GM12872 (cell line): ENCODE measurements at regions not wholly inside any gene's neighbourhood (a gene's known extent, or its start where the extent isn't known, plus 50 kb on each side); places are given as distances from the start of the nearest gene placed in this dataset.

ENCODE experiments used
- CTCF ChIP-seq: IDR thresholded peaks from 3 replicates; pipeline ENCODE4 v1.5.1; 2011; ENCODE audit warnings: low read depth, mild to moderate bottlenecking, low read length, moderate library complexity; ENCODE audit not compliant: insufficient read depth

- TF ChIP-seq CTCF, result no peak
Measured at GRCh38 chr6:163694072-163694471, 279.6 kb downstream of the QKI start.

- no peak for TF ChIP-seq CTCF
Measured at GRCh38 chr6:163691049-163691448, 276.5 kb downstream of the QKI start.

GRCh38 chr6:163688739-163689362 lies 274.3 kb downstream of the QKI start:
- TF ChIP-seq CTCF, result no peak

GRCh38 chr6:163687075-163687474 lies 272.6 kb downstream of the QKI start:
- no peak for TF ChIP-seq CTCF

- TF ChIP-seq CTCF, result no peak
Measured at GRCh38 chr6:163686301-163686700, 271.8 kb downstream of the QKI start.

- TF ChIP-seq CTCF, result no peak
Measured at GRCh38 chr6:163683105-163683622, 268.6 kb downstream of the QKI start.

GRCh38 chr6:163679753-163680152 lies 265.2 kb downstream of the QKI start:
- TF ChIP-seq CTCF, result no peak
